ENCODE measurements at regions not wholly inside any gene's neighbourhood (a gene's known extent, or its start where the extent isn't known, plus 50 kb on each side); places are given as distances from the start of the nearest gene placed in this dataset.

- H3K27ac ChIP-seq (ENCODE audit: low read depth, low read length), result no peak overlapping the region
- peaks cover 3% of the 10 kb centered on the region for H3K27me3 ChIP-seq (ENCODE audit: control insufficient read depth, insufficient read depth, low read length)
- H3K36me3 ChIP-seq (ENCODE audit: control insufficient read depth, insufficient read depth, low read length), result no peaks in the 10 kb centered on the region
- WGBS (ENCODE audit: insufficient coverage), result no CpG with 5 or more reads among the region's 1 CpG
- no peak for DNase-seq (ENCODE audit: low read depth in 4 of 6, low spot score in 6 of 6)
- H3K4me1 ChIP-seq (ENCODE audit: control insufficient read depth, insufficient read depth, low read length), result no peaks in the 10 kb centered on the region
- no peak overlapping the region for H3K4me3 ChIP-seq (ENCODE audit: low read depth, low read length)
- H3K9me3 ChIP-seq (ENCODE audit: control insufficient read depth, insufficient read depth, low read length), result no peaks in the 10 kb centered on the region
Measured at GRCh38 chr20:40203032-40203431, 486.0 kb downstream of the MAFB start.

GRCh38 chr20:40197691-40198090 lies 491.3 kb downstream of the MAFB start:
- whole genome bisulfite sequencing (ENCODE audit: insufficient coverage), result 48% methylated on average over 4 of the region's 4 CpGs
- H3K4me3 ChIP-seq (ENCODE audit: low read depth, low read length), result no peak overlapping the region
- no peaks in the 10 kb centered on the region for H3K36me3 ChIP-seq (ENCODE audit: control insufficient read depth, insufficient read depth, low read length)
- H3K9me3 ChIP-seq (ENCODE audit: control insufficient read depth, insufficient read depth, low read length), result no peaks in the 10 kb centered on the region
- no peaks in the 10 kb centered on the region for H3K4me1 ChIP-seq (ENCODE audit: control insufficient read depth, insufficient read depth, low read length)
- DNase-seq (ENCODE audit: low read depth in 4 of 6, low spot score in 6 of 6), result peak in 3 of 6 donors; percentile 20 to 83 (median 26)
- no peaks in the 10 kb centered on the region for H3K27me3 ChIP-seq (ENCODE audit: control insufficient read depth, insufficient read depth, low read length)
- H3K27ac ChIP-seq (ENCODE audit: low read depth, low read length), result peak overlapping the region; percentile 42

GRCh38 chr20:40196846-40197436 lies 492.1 kb downstream of the MAFB start:
- Histone ChIP-seq H3K27me3 (ENCODE audit: control insufficient read depth, insufficient read depth, low read length) (no peaks in the 10 kb centered on the region), H3K4me1 (ENCODE audit: control insufficient read depth, insufficient read depth, low read length) (no peaks in the 10 kb centered on the region), H3K4me3 (ENCODE audit: low read depth, low read length) (no peak overlapping the region), H3K27ac (ENCODE audit: low read depth, low read length) (no peak overlapping the region), H3K36me3 (ENCODE audit: control insufficient read depth, insufficient read depth, low read length) (no peaks in the 10 kb centered on the region), H3K9me3 (ENCODE audit: control insufficient read depth, insufficient read depth, low read length) (no peaks in the 10 kb centered on the region)
- no CpG with 5 or more reads among the region's 2 CpGs for WGBS (ENCODE audit: insufficient coverage)
- DNase-seq (ENCODE audit: low read depth in 4 of 6, low spot score in 6 of 6), result peak in 1 of 6 donors; percentile 35

- no peak overlapping the region for H3K4me3 ChIP-seq (ENCODE audit: low read depth, low read length)
- H3K27ac ChIP-seq (ENCODE audit: low read depth, low read length), result no peak overlapping the region
- H3K9me3 ChIP-seq (ENCODE audit: control insufficient read depth, insufficient read depth, low read length), result no peaks in the 10 kb centered on the region
- WGBS (ENCODE audit: insufficient coverage), result 100% methylated on average over 4 of the region's 6 CpGs
- H3K4me1 ChIP-seq (ENCODE audit: control insufficient read depth, insufficient read depth, low read length), result no peaks in the 10 kb centered on the region
- H3K27me3 ChIP-seq (ENCODE audit: control insufficient read depth, insufficient read depth, low read length), result no peaks in the 10 kb centered on the region
- no peak for DNase-seq (ENCODE audit: low read depth in 4 of 6, low spot score in 6 of 6)
- H3K36me3 ChIP-seq (ENCODE audit: control insufficient read depth, insufficient read depth, low read length), result no peaks in the 10 kb centered on the region
Measured at GRCh38 chr20:40195742-40196141, 493.3 kb downstream of the MAFB start.

GRCh38 chr20:40192529-40192928 lies 496.5 kb downstream of the MAFB start:
- Histone ChIP-seq H3K36me3 (ENCODE audit: control insufficient read depth, insufficient read depth, low read length) (no peaks in the 10 kb centered on the region), H3K4me1 (ENCODE audit: control insufficient read depth, insufficient read depth, low read length) (no peaks in the 10 kb centered on the region), H3K27me3 (ENCODE audit: control insufficient read depth, insufficient read depth, low read length) (no peaks in the 10 kb centered on the region), H3K9me3 (ENCODE audit: control insufficient read depth, insufficient read depth, low read length) (no peaks in the 10 kb centered on the region), H3K4me3 (ENCODE audit: low read depth, low read length) (no peak overlapping the region), H3K27ac (ENCODE audit: low read depth, low read length) (no peak overlapping the region)
- DNase-seq (ENCODE audit: low read depth in 4 of 6, low spot score in 6 of 6), result no peak

GRCh38 chr20:40192081-40192480 lies 497.0 kb downstream of the MAFB start:
- no peaks in the 10 kb centered on the region for H3K36me3 ChIP-seq (ENCODE audit: control insufficient read depth, insufficient read depth, low read length)
- 89% methylated on average over 3 of the region's 4 CpGs for WGBS (ENCODE audit: insufficient coverage)
- DNase-seq (ENCODE audit: low read depth in 4 of 6, low spot score in 6 of 6), result no peak
- H3K4me1 ChIP-seq (ENCODE audit: control insufficient read depth, insufficient read depth, low read length), result no peaks in the 10 kb centered on the region
- no peak overlapping the region for H3K4me3 ChIP-seq (ENCODE audit: low read depth, low read length)
- no peaks in the 10 kb centered on the region for H3K9me3 ChIP-seq (ENCODE audit: control insufficient read depth, insufficient read depth, low read length)
- no peak overlapping the region for H3K27ac ChIP-seq (ENCODE audit: low read depth, low read length)
- H3K27me3 ChIP-seq (ENCODE audit: control insufficient read depth, insufficient read depth, low read length), result no peaks in the 10 kb centered on the region

GRCh38 chr20:40191573-40191972 lies 497.5 kb downstream of the MAFB start:
- no peak overlapping the region for H3K4me3 ChIP-seq (ENCODE audit: low read depth, low read length)
- H3K4me1 ChIP-seq (ENCODE audit: control insufficient read depth, insufficient read depth, low read length), result no peaks in the 10 kb centered on the region
- no peaks in the 10 kb centered on the region for H3K36me3 ChIP-seq (ENCODE audit: control insufficient read depth, insufficient read depth, low read length)
- no peaks in the 10 kb centered on the region for H3K9me3 ChIP-seq (ENCODE audit: control insufficient read depth, insufficient read depth, low read length)
- DNase-seq (ENCODE audit: low read depth in 4 of 6, low spot score in 6 of 6), result peak in 1 of 6 donors; percentile 10
- H3K27ac ChIP-seq (ENCODE audit: low read depth, low read length), result no peak overlapping the region
- no peaks in the 10 kb centered on the region for H3K27me3 ChIP-seq (ENCODE audit: control insufficient read depth, insufficient read depth, low read length)
- 60% methylated on average over 1 of the region's 4 CpGs for WGBS (ENCODE audit: insufficient coverage)

GRCh38 chr20:40189621-40190020 lies 499.4 kb downstream of the MAFB start:
- Histone ChIP-seq H3K9me3 (ENCODE audit: control insufficient read depth, insufficient read depth, low read length) (no peaks in the 10 kb centered on the region), H3K27me3 (ENCODE audit: control insufficient read depth, insufficient read depth, low read length) (no peaks in the 10 kb centered on the region), H3K4me1 (ENCODE audit: control insufficient read depth, insufficient read depth, low read length) (no peaks in the 10 kb centered on the region), H3K36me3 (ENCODE audit: control insufficient read depth, insufficient read depth, low read length) (no peaks in the 10 kb centered on the region), H3K4me3 (ENCODE audit: low read depth, low read length) (no peak overlapping the region), H3K27ac (ENCODE audit: low read depth, low read length) (no peak overlapping the region)
- WGBS (ENCODE audit: insufficient coverage), result no CpG with 5 or more reads among the region's 2 CpGs
- DNase-seq (ENCODE audit: low read depth in 4 of 6, low spot score in 6 of 6), result no peak

- WGBS (ENCODE audit: insufficient coverage), result 71% methylated on average over 2 of the region's 2 CpGs
- Histone ChIP-seq H3K27ac (ENCODE audit: low read depth, low read length) (no peak overlapping the region), H3K27me3 (ENCODE audit: control insufficient read depth, insufficient read depth, low read length) (no peaks in the 10 kb centered on the region), H3K36me3 (ENCODE audit: control insufficient read depth, insufficient read depth, low read length) (no peaks in the 10 kb centered on the region), H3K4me1 (ENCODE audit: control insufficient read depth, insufficient read depth, low read length) (no peaks in the 10 kb centered on the region), H3K4me3 (ENCODE audit: low read depth, low read length) (no peak overlapping the region), H3K9me3 (ENCODE audit: control insufficient read depth, insufficient read depth, low read length) (no peaks in the 10 kb centered on the region)
- no peak for DNase-seq (ENCODE audit: low read depth in 4 of 6, low spot score in 6 of 6)
Measured at GRCh38 chr20:40188319-40188718, 500.7 kb downstream of the MAFB start.

GRCh38 chr20:40186826-40187225 lies 502.2 kb downstream of the MAFB start:
- H3K36me3 ChIP-seq (ENCODE audit: control insufficient read depth, insufficient read depth, low read length), result no peaks in the 10 kb centered on the region
- no peak overlapping the region for H3K4me3 ChIP-seq (ENCODE audit: low read depth, low read length)
- no peaks in the 10 kb centered on the region for H3K9me3 ChIP-seq (ENCODE audit: control insufficient read depth, insufficient read depth, low read length)
- no peak for DNase-seq (ENCODE audit: low read depth in 4 of 6, low spot score in 6 of 6)
- no CpG with 5 or more reads among the region's 2 CpGs for WGBS (ENCODE audit: insufficient coverage)
- no peak overlapping the region for H3K27ac ChIP-seq (ENCODE audit: low read depth, low read length)
- H3K4me1 ChIP-seq (ENCODE audit: control insufficient read depth, insufficient read depth, low read length), result no peaks in the 10 kb centered on the region
- no peaks in the 10 kb centered on the region for H3K27me3 ChIP-seq (ENCODE audit: control insufficient read depth, insufficient read depth, low read length)
